ENCODE measurements at regions not wholly inside any gene's neighbourhood (a gene's known extent, or its start where the extent isn't known, plus 50 kb on each side); places are given as distances from the start of the nearest gene placed in this dataset.

- no peaks in the 10 kb centered on the region for H3K4me1 ChIP-seq (ENCODE audit: control insufficient read depth in 1 of 2, insufficient read depth in 2 of 2, low read length in 2 of 2)
- no peak overlapping the region for H3K27ac ChIP-seq (ENCODE audit: low read depth in 1 of 2, low read length in 2 of 2)
- ATAC-seq (ENCODE audit: low FRiP score) = no peak
- intact Hi-C loops (cut with DNase I) = no loop called here
- no peaks in the 10 kb centered on the region for H3K9me3 ChIP-seq (ENCODE audit: control insufficient read depth, low read length)
- no peaks in the 10 kb centered on the region for H3K36me3 ChIP-seq (ENCODE audit: control insufficient read depth in 1 of 2, insufficient read depth in 2 of 2, low read length in 1 of 2)
- DNase-seq = peak in 1 of 2 donors; percentile 63
- H3K27me3 ChIP-seq (ENCODE audit: control insufficient read depth in 1 of 2, insufficient read depth in 2 of 2, low read length in 1 of 2) = no peaks in the 10 kb centered on the region
- WGBS, 2 donors = 95 to 97% methylated on average over 18 to 21 of the region's 21 CpGs
- H3K4me3 ChIP-seq (ENCODE audit: low read length in 2 of 2) = no peak overlapping the region
Observed at GRCh38 chr18:78782951-78783563, 196.6 kb upstream of the SALL3 start.

GRCh38 chr18:78783564-78783960 is 196.1 kb upstream of the SALL3 start:
- Histone ChIP-seq H3K9me3 (ENCODE audit: control insufficient read depth, low read length) (no peaks in the 10 kb centered on the region), H3K36me3 (ENCODE audit: control insufficient read depth in 1 of 2, insufficient read depth in 2 of 2, low read length in 1 of 2) (no peaks in the 10 kb centered on the region), H3K27ac (ENCODE audit: low read depth in 1 of 2, low read length in 2 of 2) (no peak overlapping the region), H3K4me1 (ENCODE audit: control insufficient read depth in 1 of 2, insufficient read depth in 2 of 2, low read length in 2 of 2) (no peaks in the 10 kb centered on the region), H3K27me3 (ENCODE audit: control insufficient read depth in 1 of 2, insufficient read depth in 2 of 2, low read length in 1 of 2) (no peaks in the 10 kb centered on the region), H3K4me3 (ENCODE audit: low read length in 2 of 2) (no peak overlapping the region)
- intact Hi-C loops (cut with DNase I) = no loop called here
- DNase-seq = peak in 1 of 2 donors; percentile 46
- WGBS, 2 donors = 87 to 88% methylated on average over 12 of the region's 12 CpGs
- no peak for ATAC-seq (ENCODE audit: low FRiP score)

DNA sequence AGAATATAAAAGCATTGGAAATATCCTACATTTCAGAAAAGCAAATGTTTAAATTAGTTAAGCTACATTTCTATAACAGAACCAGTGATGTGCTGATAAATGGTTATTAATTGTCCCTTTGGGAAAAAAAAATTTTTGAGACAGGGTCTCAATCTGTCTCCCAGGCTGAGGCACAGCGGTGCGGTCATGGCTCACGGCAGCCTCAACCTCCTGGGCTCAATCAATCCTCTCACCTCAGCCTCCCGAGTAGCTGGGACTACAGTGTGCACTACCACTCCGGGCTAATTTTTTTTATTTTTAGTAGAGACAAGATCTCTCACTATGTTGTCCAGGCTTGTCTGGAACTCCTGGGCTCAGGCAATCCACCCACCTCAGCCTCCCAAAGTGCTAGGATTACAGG is 194.8 kb upstream of the SALL3 start:
- WGBS, 2 donors = 81 to 91% methylated on average over 5 of the region's 5 CpGs
- no peaks in the 10 kb centered on the region for H3K9me3 ChIP-seq (ENCODE audit: control insufficient read depth, low read length)
- H3K4me1 ChIP-seq (ENCODE audit: control insufficient read depth in 1 of 2, insufficient read depth in 2 of 2, low read length in 2 of 2) = no peaks in the 10 kb centered on the region
- H3K27me3 ChIP-seq (ENCODE audit: control insufficient read depth in 1 of 2, insufficient read depth in 2 of 2, low read length in 1 of 2) = no peaks in the 10 kb centered on the region
- intact Hi-C loops (cut with DNase I) = no loop called here
- H3K27ac ChIP-seq (ENCODE audit: low read depth in 1 of 2, low read length in 2 of 2) = no peak overlapping the region
- H3K4me3 ChIP-seq (ENCODE audit: low read length in 2 of 2) = no peak overlapping the region
- DNase-seq = no peak
- no peaks in the 10 kb centered on the region for H3K36me3 ChIP-seq (ENCODE audit: control insufficient read depth in 1 of 2, insufficient read depth in 2 of 2, low read length in 1 of 2)
- no peak for ATAC-seq (ENCODE audit: low FRiP score)

GRCh38 chr18:78785706-78786105 is 193.9 kb upstream of the SALL3 start:
- no peak overlapping the region for H3K27ac ChIP-seq (ENCODE audit: low read depth in 1 of 2, low read length in 2 of 2)
- H3K4me3 ChIP-seq (ENCODE audit: low read length in 2 of 2) = no peak overlapping the region
- H3K36me3 ChIP-seq (ENCODE audit: control insufficient read depth in 1 of 2, insufficient read depth in 2 of 2, low read length in 1 of 2) = no peaks in the 10 kb centered on the region
- H3K4me1 ChIP-seq (ENCODE audit: control insufficient read depth in 1 of 2, insufficient read depth in 2 of 2, low read length in 2 of 2) = no peaks in the 10 kb centered on the region
- no peaks in the 10 kb centered on the region for H3K27me3 ChIP-seq (ENCODE audit: control insufficient read depth in 1 of 2, insufficient read depth in 2 of 2, low read length in 1 of 2)
- no peak for ATAC-seq (ENCODE audit: low FRiP score)
- no peak for DNase-seq
- WGBS, 2 donors = 43 to 46% methylated on average over 5 of the region's 5 CpGs
- intact Hi-C loops (cut with DNase I) = no loop called here
- no peaks in the 10 kb centered on the region for H3K9me3 ChIP-seq (ENCODE audit: control insufficient read depth, low read length)

DNA sequence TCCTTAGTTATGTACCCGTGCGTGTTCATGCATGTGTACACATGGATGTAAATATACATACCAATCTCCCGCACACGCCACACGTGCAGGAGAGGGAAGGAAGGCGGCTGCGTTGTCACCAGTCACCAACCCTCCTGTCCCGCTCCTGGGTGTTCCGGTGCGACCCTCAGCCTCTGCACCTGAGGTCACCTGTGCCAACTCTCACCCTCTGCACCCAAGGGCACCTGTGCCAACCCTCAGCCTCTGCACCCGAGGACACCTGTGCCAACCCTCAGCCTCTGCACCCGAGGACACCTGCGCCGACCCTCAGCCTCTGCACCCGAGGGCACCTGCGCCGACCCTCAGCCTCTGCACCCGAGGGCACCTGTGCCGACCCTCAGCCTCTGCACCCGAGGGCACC is 192.8 kb upstream of the SALL3 start:
- WGBS, 2 donors = 96% methylated on average over 13 to 19 of the region's 20 CpGs
- ATAC-seq (ENCODE audit: low FRiP score) (no peak), DNase-seq (peak in 1 of 2 donors; percentile 39)

GRCh38 chr18:78787751-78788150 is 191.9 kb upstream of the SALL3 start:
- no peaks in the 10 kb centered on the region for H3K4me1 ChIP-seq (ENCODE audit: control insufficient read depth in 1 of 2, insufficient read depth in 2 of 2, low read length in 2 of 2)
- H3K36me3 ChIP-seq (ENCODE audit: control insufficient read depth in 1 of 2, insufficient read depth in 2 of 2, low read length in 1 of 2) = no peaks in the 10 kb centered on the region
- WGBS, 2 donors = 85 to 87% methylated on average over 8 of the region's 8 CpGs
- ATAC-seq (ENCODE audit: low FRiP score) (no peak), DNase-seq (peak; percentile 18 to 62)
- no peak overlapping the region for H3K27ac ChIP-seq (ENCODE audit: low read depth in 1 of 2, low read length in 2 of 2)
- intact Hi-C loops (cut with DNase I) = no loop called here
- H3K4me3 ChIP-seq (ENCODE audit: low read length in 2 of 2) = no peak overlapping the region
- H3K9me3 ChIP-seq (ENCODE audit: control insufficient read depth, low read length) = no peaks in the 10 kb centered on the region
- no peaks in the 10 kb centered on the region for H3K27me3 ChIP-seq (ENCODE audit: control insufficient read depth in 1 of 2, insufficient read depth in 2 of 2, low read length in 1 of 2)

More for the DNA sequence above, 192.8 kb upstream of the SALL3 start:
- H3K9me3 ChIP-seq (ENCODE audit: control insufficient read depth, low read length) = no peaks in the 10 kb centered on the region
- H3K27me3 ChIP-seq (ENCODE audit: control insufficient read depth in 1 of 2, insufficient read depth in 2 of 2, low read length in 1 of 2) = no peaks in the 10 kb centered on the region
- no peak overlapping the region for H3K27ac ChIP-seq (ENCODE audit: low read depth in 1 of 2, low read length in 2 of 2)
- intact Hi-C loops (cut with DNase I) = no loop called here
- no peaks in the 10 kb centered on the region for H3K4me1 ChIP-seq (ENCODE audit: control insufficient read depth in 1 of 2, insufficient read depth in 2 of 2, low read length in 2 of 2)
- H3K4me3 ChIP-seq (ENCODE audit: low read length in 2 of 2) = no peak overlapping the region
- H3K36me3 ChIP-seq (ENCODE audit: control insufficient read depth in 1 of 2, insufficient read depth in 2 of 2, low read length in 1 of 2) = no peaks in the 10 kb centered on the region

DNA sequence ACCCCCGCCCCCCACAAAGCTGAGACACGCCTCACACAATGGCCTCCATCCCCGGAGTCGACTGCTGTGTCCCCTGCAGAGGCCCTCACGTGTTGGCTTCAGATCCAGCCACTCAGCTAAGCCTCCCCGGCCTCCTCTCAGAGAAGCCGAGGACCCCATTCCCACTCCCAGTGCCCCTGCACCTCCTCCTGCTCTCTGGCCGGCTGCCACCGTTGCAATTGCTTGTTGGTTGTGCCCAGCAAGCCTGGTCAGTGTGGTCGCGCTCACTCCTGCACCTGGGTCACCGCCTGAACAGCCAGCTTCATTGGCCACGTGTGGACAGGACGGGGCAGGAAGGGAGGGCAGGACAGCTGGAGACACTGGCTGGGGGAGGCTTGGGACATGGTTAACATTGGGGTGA is 191.5 kb upstream of the SALL3 start:
- H3K36me3 ChIP-seq (ENCODE audit: control insufficient read depth in 1 of 2, insufficient read depth in 2 of 2, low read length in 1 of 2) = no peaks in the 10 kb centered on the region
- no peak overlapping the region for H3K27ac ChIP-seq (ENCODE audit: low read depth in 1 of 2, low read length in 2 of 2)
- 72% methylated on average over 13 to 14 of the region's 14 CpGs for WGBS, 2 donors
- H3K9me3 ChIP-seq (ENCODE audit: control insufficient read depth, low read length) = no peaks in the 10 kb centered on the region
- ATAC-seq (ENCODE audit: low FRiP score) (no peak), DNase-seq (peak; percentile 35 to 60)
- H3K4me1 ChIP-seq (ENCODE audit: control insufficient read depth in 1 of 2, insufficient read depth in 2 of 2, low read length in 2 of 2) = no peaks in the 10 kb centered on the region
- intact Hi-C loops (cut with DNase I) = no loop called here
- H3K4me3 ChIP-seq (ENCODE audit: low read length in 2 of 2) = no peak overlapping the region
- no peaks in the 10 kb centered on the region for H3K27me3 ChIP-seq (ENCODE audit: control insufficient read depth in 1 of 2, insufficient read depth in 2 of 2, low read length in 1 of 2)

DNA sequence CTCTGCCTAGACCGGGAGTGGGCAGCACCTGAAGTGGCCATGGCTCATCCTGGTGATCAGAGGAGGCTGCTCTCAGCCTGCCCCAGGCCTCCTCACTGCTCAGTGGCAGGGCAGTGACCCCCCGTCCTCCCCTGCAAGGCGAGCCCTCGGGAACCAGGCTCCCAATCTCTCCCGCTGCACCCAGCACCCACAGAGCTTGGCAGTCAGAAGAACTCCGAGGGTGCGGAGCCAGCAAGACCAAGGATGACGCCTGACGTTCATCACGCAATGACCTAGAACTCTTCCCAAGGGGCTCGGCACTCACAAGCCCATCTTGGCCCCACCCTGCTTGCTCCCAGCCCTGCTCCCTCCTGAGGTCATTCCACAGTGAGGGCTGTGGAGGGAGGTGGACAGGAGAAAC is 189.8 kb upstream of the SALL3 start:
- 1 to 5% methylated on average over 11 of the region's 11 CpGs for WGBS, 2 donors
- intact Hi-C loops (cut with DNase I) = no loop called here
- Histone ChIP-seq H3K36me3 (ENCODE audit: control insufficient read depth in 1 of 2, insufficient read depth in 2 of 2, low read length in 1 of 2) (no peaks in the 10 kb centered on the region), H3K27me3 (ENCODE audit: control insufficient read depth in 1 of 2, insufficient read depth in 2 of 2, low read length in 1 of 2) (no peaks in the 10 kb centered on the region), H3K9me3 (ENCODE audit: control insufficient read depth, low read length) (no peaks in the 10 kb centered on the region), H3K4me3 (ENCODE audit: low read length in 2 of 2) (no peak overlapping the region), H3K27ac (ENCODE audit: low read depth in 1 of 2, low read length in 2 of 2) (no peak overlapping the region), H3K4me1 (ENCODE audit: control insufficient read depth in 1 of 2, insufficient read depth in 2 of 2, low read length in 2 of 2) (no peaks in the 10 kb centered on the region)
- ATAC-seq (ENCODE audit: low FRiP score) = no peak
- DNase-seq = peak; percentile 25 to 75

- Histone ChIP-seq H3K4me3 (ENCODE audit: low read length in 2 of 2) (no peak overlapping the region), H3K36me3 (ENCODE audit: control insufficient read depth in 1 of 2, insufficient read depth in 2 of 2, low read length in 1 of 2) (no peaks in the 10 kb centered on the region), H3K4me1 (ENCODE audit: control insufficient read depth in 1 of 2, insufficient read depth in 2 of 2, low read length in 2 of 2) (no peaks in the 10 kb centered on the region), H3K27me3 (ENCODE audit: control insufficient read depth in 1 of 2, insufficient read depth in 2 of 2, low read length in 1 of 2) (no peaks in the 10 kb centered on the region), H3K27ac (ENCODE audit: low read depth in 1 of 2, low read length in 2 of 2) (no peak overlapping the region), H3K9me3 (ENCODE audit: control insufficient read depth, low read length) (no peaks in the 10 kb centered on the region)
- intact Hi-C loops (cut with DNase I) = no loop called here
- DNase-seq = peak; percentile 12 to 51
- no peak for ATAC-seq (ENCODE audit: low FRiP score)
- WGBS, 2 donors = 84 to 87% methylated on average over 6 of the region's 6 CpGs
Observed at GRCh38 chr18:78790511-78790910, 189.1 kb upstream of the SALL3 start.

All from aorta (tissue), 5 donors.